GM21723 (cell line): ENCODE measurements at regions not wholly inside any gene's neighbourhood (a gene's known extent, or its start where the extent isn't known, plus 50 kb on each side); places are given as distances from the start of the nearest gene placed in this dataset.
"Not testable (repeated sequence)": the region's sequence is repeated elsewhere in the genome, so short reads cannot be mapped to it uniquely, and the experiment has no call there.

Experiments used
- ATAC-seq: cut with Tn5 transposase; IDR thresholded peaks from one replicate; pipeline ENCODE4 v1.9.1; 2021; ENCODE audit warnings: mild to moderate bottlenecking, moderate library complexity; ENCODE audit not compliant: unreplicated experiment

- no peak for ATAC-seq
These were observed 328.3 kb downstream of the LRATD1 start for GRCh38 chr2:14960686-14961324.

DNA sequence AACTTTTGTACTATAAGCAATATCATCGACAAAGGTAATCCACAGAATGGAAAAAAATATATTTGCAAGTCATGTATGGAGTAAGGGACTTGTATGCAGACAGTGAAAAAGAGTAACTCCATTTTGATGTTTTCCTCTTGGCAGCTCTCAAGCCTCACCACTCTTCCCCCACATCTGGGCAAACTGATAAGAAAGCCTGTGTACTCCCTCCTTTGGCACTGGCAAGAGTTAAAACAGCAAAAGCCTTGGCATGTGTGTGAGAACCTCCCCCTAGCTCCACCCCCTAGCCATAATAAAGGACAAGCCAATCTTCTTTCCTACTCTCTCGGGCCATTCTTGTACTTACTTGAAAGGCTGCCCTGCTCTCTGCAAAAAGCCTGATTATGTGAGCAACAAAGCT lies 335.2 kb downstream of the LRATD1 start:
- ATAC-seq = no peak

- no peak for ATAC-seq
These were observed 342.9 kb downstream of the LRATD1 start for GRCh38 chr2:14975381-14975780.

DNA sequence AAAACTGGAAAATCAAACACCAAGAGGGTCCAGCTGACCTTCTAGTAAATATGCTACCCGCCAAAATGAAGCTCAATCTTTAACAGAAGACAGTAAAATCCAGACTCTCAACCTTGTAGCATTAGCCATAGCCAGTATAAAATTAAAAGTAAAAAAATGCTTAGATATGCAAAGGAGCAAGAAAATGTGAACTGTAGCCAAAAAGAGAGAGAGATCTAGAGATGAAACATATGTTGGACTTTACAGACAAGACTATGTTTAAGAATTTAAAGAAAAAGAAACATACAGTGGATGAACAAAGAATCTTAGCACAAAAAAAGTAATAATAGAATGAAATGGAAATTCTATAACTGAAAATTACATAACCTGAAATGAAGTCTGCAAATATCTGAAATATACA lies 344.5 kb downstream of the LRATD1 start:
- ATAC-seq = no peak

DNA sequence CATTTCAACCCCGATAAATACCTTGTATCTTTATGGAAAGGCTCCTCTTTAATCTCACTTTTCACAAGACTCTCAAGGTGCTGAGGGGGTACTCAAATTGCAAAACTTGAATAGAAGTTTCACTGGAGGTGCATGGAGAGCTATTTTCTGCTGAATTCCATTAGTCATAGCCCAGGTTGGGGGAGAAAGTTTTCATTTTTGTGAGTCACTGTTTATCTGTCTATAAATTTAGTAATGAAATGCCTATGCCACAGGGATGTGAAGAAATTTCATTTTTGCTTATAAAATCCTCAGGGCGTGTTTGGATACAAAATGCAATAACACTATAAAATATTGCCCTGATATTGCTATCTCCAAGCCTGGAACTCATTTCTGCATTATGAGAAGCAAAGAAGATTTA lies 346.3 kb downstream of the LRATD1 start:
- no peak for ATAC-seq

- no peak for ATAC-seq
These were observed 350.3 kb downstream of the LRATD1 start for GRCh38 chr2:14982790-14983189.

DNA sequence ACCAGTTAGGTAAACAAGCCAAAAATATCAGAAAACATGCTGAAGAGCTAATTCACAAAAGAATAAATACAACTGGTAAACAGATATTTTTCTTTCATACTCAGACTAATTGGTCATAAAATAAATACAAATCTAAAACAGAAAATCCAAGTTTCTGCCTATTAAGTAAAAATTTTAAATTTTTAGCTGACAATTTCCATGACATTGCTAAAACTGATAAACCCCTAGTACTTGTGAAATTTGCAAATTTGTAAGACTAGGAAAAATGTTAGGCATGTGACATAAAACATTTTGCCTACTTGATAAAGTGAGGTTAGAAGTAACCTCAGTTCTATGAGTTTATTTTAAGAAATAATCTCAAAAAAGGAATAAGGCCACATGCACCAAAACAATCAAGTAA lies 356.1 kb downstream of the LRATD1 start:
- no peak for ATAC-seq

DNA sequence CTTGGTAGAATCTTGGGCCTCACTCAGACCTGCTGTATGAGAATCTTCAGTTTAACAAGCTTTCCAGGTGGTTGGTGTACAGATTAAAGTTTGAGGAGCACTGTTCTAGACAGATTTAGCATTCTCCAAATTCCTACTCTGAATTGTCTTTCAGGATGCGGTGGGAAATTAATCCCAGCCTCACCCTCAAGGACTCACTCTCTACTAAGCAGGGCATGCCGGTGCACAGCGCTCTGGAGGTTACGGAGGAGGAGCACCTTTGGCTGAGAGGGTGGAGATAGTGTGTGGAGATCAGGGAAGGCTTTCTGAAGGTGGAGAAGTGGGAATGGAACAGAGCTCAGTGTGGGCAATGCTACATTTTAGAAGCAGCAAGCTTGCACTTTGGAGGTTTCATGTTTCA lies 359.2 kb downstream of the LRATD1 start:
- no peak for ATAC-seq

GRCh38 chr2:14994721-14995120 lies 362.2 kb downstream of the LRATD1 start:
- no peak for ATAC-seq

GRCh38 chr2:14996351-14997014 lies 364.0 kb downstream of the LRATD1 start:
- no peak for ATAC-seq

DNA sequence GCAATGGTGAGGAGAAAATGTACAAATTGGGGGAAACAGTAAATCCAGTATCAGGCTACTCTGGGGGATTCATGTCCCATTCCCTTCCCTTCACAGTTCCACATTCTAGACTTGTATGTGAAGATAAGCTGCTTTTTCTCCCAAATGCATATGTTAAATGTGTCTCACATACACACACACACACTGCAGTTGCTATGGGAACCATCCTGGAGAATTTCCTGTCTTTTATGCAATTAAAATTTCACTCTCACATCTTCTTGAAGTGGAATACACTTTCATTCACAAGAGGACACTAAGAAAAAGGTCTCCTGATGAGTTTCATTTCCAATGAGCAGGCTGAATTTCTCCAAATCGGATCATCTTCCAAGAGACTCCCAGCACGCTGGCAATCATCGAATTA lies 366.0 kb downstream of the LRATD1 start:
- no peak for ATAC-seq

- ATAC-seq = no peak
These were observed 366.7 kb downstream of the LRATD1 start for GRCh38 chr2:14999114-14999661.

- ATAC-seq = not testable (repeated sequence)
These were observed 370.0 kb downstream of the LRATD1 start for GRCh38 chr2:15002519-15002918.

GRCh38 chr2:15006667-15007066 lies 374.1 kb downstream of the LRATD1 start:
- peak; percentile 77 for ATAC-seq

DNA sequence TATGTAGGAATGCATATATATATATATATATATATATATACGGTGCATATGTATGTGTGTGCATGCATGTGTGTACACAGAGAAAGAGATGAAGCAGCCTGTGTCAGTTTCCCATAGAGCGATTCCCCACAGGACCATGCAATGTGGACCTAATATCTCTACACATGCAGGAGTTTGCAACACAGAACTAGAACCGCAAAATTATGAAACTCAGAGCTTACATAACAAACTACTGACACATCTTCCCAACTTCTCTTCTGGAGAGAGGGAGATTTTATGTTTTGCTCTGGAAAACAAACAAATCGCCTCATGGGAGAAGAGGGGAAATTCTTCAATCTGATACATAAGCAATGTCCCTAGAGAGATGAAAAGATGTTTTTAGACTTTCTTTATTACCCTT lies 377.2 kb downstream of the LRATD1 start:
- no peak for ATAC-seq

- peak; percentile 63 for ATAC-seq
These were observed 377.8 kb downstream of the LRATD1 start for GRCh38 chr2:15010346-15010745.

DNA sequence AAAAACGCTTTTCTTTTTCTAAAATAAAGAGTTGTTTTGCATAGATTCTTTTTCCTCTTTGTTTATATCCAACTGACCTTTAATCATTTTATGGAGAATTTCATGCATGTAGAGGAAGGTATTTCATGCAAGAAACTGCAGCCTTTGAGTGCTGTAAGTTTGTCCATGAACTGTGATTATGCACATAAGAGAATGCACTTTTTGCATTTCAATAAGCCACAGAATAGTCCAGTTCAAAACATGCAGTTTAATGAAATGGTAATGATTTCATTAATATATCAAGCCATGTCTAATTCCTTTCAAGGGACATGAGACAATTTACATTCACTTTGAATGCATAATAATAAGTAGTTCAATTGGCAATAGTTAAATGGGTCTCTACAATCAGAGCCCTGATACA lies 386.3 kb downstream of the LRATD1 start:
- ATAC-seq = no peak

GRCh38 chr2:15023221-15023620 lies 390.7 kb downstream of the LRATD1 start:
- ATAC-seq = no peak

DNA sequence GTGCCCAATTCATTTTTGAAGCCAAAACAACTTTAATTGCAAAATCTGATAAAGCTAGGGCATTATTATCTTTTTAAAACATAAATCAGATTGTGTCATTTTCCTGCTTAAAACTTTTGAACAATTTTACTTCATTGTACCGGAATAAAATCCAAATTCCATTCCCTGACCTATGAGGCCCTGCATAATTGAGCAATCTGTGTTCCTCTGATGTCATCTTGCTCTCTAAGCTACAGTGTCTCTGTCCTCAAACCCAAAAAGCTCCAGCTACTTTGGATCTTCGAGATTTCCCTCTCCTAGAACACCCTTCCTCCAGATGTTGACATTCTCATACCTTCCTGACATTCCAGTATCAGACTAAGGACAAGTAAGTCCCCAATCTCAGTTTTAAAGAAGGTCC lies 395.9 kb downstream of the LRATD1 start:
- no peak for ATAC-seq

DNA sequence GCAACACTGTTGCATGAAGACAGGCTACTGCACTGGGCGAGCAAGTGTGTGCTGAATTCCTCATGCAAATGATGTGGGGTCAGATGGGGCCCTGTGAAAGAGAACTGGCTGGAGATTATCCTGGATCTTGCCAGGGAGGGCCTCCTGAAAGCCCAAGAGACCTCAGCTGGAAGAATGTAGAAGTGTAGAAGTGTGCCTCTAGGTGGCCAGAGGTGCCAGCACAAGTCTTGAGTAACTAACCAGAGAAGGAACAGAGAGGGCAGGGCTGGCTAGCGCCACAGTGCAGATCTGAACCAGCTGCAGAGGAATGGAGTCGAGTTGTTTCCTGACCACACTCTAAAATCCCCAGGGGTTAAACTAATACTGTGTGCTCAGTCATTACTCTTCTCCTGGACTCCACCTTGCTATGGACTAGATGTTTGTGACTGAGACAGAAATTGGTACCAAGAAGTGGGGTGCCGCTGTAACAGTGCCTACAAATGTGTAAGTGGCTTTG lies 399.3 kb downstream of the LRATD1 start:
- peak; percentile 98 for ATAC-seq

- ATAC-seq = no peak
These were observed 401.7 kb downstream of the LRATD1 start for GRCh38 chr2:15034246-15034645.

DNA sequence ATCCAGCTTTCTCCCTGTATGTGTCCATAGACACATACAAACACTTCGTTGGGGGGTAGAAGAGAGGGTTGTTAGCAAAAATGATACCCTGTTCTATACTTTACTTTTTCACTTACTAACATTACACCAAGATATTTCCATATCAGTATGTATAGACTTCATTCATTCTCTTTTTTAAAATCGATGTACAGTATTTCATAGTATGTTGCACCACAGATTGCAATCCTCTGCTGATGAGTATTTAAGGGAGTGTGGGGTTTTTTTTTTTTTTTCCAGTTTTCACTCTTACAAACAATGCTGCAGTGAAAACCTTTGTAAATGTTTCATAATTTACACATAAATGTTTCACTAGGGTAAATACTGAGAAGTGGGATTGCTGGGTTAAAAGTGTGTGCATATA lies 402.3 kb downstream of the LRATD1 start:
- no peak for ATAC-seq
